Gastroesophageal sphincter (tissue), 4 donors: ENCODE measurements at regions not wholly inside any gene's neighbourhood (a gene's known extent, or its start where the extent isn't known, plus 50 kb on each side); places are given as distances from the start of the nearest gene placed in this dataset.

ENCODE experiments used
- ATAC-seq: fragments of 150-250 bp; one replicate; pipeline ENCODE4 v1.9.1; 2016; ENCODE audit warnings: mild to moderate bottlenecking, moderate library complexity
- H3K27ac ChIP-seq, 4 donors: fragments of 200-600 bp; sonication (generic) in 3 of 4; 1 replicate in 3 of 4; 2 replicates in 1 of 4; pipeline ENCODE4 v1.5.1; 2016 to 2019
- H3K27me3 ChIP-seq: fragments of 200-600 bp; sonication (generic); one replicate; pipeline ENCODE4 v1.5.1; 2019
- H3K36me3 ChIP-seq, 2 donors: fragments of 200-600 bp; sonication (generic); one replicate each; pipeline ENCODE4 v1.5.1; 2019; ENCODE audit warnings: control low read depth in 1 of 2
- H3K4me1 ChIP-seq, 3 donors: fragments of 200-600 bp; sonication (generic); 1 replicate in 2 of 3; 2 replicates in 1 of 3; pipeline ENCODE4 v1.5.1; 2016 to 2019; ENCODE audit warnings: control low read depth in 2 of 3
- H3K4me3 ChIP-seq, 2 donors: fragments of 200-600 bp; sonication (generic); one replicate each; pipeline ENCODE4 v1.5.1; 2019; ENCODE audit warnings: mild to moderate bottlenecking in 1 of 2, moderate library complexity in 1 of 2
- H3K9me3 ChIP-seq, 3 donors: fragments of 200-600 bp; sonication (generic); one replicate each; pipeline ENCODE4 v1.5.1; 2017 to 2019; ENCODE audit warnings: control low read depth in 2 of 3
- CTCF ChIP-seq, 4 experiments: fragments of 200-600 bp in 2 of 4; fragments of 450-650 bp in 2 of 4; sonication (generic) in 1 of 4; IDR thresholded peaks; one replicate each; pipeline ENCODE4 v1.5.1; 2017 to 2019; ENCODE audit warnings: antibody characterized with exemption in 4 of 4, mild to moderate bottlenecking in 2 of 4, moderate library complexity in 2 of 4
- EP300 ChIP-seq: sonication (generic); formaldehyde crosslinking; IDR thresholded peaks from one replicate; pipeline ENCODE4 v1.6.1; 2017; ENCODE audit warnings: antibody characterized with exemption, mild to moderate bottlenecking
- POLR2A ChIP-seq, 2 donors: fragments of 450-650 bp; IDR thresholded peaks; one replicate each; pipeline ENCODE4 v1.6.1; 2017; ENCODE audit warnings: antibody characterized with exemption in 2 of 2, mild to moderate bottlenecking in 2 of 2, moderate library complexity in 1 of 2
- POLR2AphosphoS5 ChIP-seq: sonication (generic); formaldehyde crosslinking; IDR thresholded peaks from one replicate; pipeline ENCODE4 v1.6.1; 2017; ENCODE audit warnings: antibody characterized with exemption
- WGBS, 2 donors: methylation state at CpG; one replicate each; pipeline ENCODE4 v1.1.5; 2018; ENCODE audit warnings: low coverage in 1 of 2; 5-methylcytosine and 5-hydroxymethylcytosine counted together

DNA sequence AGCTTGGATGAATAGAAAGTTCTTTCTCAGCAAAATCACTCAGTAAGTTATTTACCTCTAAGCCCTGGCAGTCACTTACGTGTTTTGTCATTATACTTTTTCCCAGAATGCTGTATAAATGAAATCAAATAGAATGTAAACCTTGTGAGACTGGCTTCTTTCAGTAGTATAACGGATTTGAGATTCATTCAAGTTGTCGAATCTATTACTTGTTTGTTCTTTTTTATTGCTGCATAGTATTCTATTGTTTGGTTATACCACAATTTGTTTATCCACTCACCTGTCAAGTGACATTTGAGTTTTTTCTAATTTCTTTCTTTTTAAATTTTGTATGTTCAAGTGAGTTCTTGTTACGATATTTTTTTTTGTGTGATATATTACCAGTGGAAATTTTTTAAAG lies 381.6 kb downstream of the EDEM1 start:
- no peaks in the 10 kb centered on the region for H3K4me1 ChIP-seq
- 94 to 95% methylated on average over 4 of the region's 4 CpGs for WGBS, 2 donors
- no peaks in the 10 kb centered on the region for H3K36me3 ChIP-seq
- H3K4me3 ChIP-seq, result no peak overlapping the region
- TF ChIP-seq POLR2AphosphoS5, result no peak
- TF ChIP-seq POLR2A (IDR thresholded peaks at IDR 0.05), result no peak
- no peak for TF ChIP-seq EP300
- TF ChIP-seq CTCF (IDR thresholded peaks at IDR 0.05), result no peak
- H3K27me3 ChIP-seq, result no peaks in the 10 kb centered on the region
- ATAC-seq, result no peak
- peaks cover 0 to 7% (median 0%) of the 10 kb centered on the region in 3 donors for H3K9me3 ChIP-seq
- no peak overlapping the region for H3K27ac ChIP-seq

DNA sequence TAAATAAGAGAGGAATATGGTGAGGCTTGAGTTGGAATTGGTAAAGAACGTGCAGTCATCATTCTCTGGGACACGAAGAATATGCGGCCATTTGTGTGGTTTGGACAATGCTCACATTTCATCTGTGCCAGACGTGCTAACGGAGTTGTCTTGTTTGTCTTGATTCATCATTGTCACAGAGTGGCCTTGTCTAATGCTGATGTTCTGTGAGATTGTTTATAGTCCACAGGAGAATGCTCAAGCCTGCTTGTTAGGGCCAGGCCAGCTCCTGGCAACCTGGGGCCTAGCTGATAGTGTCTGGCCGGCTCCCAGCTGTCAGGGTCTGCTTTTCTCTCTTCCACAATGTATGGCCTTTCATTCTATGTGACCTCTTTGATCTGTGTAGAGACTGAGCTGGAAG lies 384.7 kb downstream of the EDEM1 start:
- no peak for ATAC-seq
- Histone ChIP-seq H3K27ac (no peak overlapping the region), H3K4me3 (no peak overlapping the region), H3K9me3 (peaks cover 0 to 1% (median 0%) of the 10 kb centered on the region in 3 donors), H3K27me3 (no peaks in the 10 kb centered on the region), H3K36me3 (no peaks in the 10 kb centered on the region), H3K4me1 (no peaks in the 10 kb centered on the region)
- WGBS, 2 donors, result 57 to 78% methylated on average over 3 to 6 of the region's 6 CpGs
- TF ChIP-seq CTCF (IDR thresholded peaks at IDR 0.05) (no peak), EP300 (no peak), POLR2A (IDR thresholded peaks at IDR 0.05) (no peak), POLR2AphosphoS5 (no peak)

DNA sequence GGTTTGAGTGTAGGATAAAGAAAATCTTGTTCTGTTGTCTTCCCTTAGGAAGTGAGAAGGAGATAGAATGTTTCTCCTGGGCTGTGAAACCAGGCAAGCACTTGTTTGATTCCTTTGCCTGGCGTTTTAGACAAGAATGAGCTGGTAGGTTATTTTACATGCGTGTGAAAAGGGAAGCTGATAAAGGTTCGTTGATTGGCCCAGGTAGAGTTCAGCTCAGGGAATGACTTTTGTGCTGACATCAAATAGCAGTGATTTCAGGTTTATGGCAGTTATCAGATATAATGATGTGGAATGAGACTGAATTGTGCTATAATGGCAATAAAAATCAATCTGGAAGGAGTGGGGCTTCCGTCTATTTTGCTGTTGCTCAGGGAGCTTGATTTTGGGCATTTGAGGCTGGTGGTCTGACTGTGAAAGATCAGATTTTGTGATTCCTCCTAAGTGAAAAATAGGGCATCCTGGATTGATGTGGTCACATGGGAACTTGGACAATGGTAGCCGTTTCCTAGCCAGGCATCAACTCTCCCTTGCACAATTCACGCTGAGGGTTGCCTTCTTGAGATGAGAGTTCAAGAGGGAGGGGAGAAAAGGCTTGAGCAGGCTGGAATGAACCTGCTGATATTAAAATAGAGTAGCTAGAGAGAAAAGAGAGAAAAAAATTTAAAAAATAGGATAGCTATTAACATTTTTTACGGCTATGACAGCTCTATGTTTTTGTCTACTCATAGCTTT lies 388.9 kb downstream of the EDEM1 start:
- no peak overlapping the region for H3K27ac ChIP-seq
- ATAC-seq, result no peak

DNA sequence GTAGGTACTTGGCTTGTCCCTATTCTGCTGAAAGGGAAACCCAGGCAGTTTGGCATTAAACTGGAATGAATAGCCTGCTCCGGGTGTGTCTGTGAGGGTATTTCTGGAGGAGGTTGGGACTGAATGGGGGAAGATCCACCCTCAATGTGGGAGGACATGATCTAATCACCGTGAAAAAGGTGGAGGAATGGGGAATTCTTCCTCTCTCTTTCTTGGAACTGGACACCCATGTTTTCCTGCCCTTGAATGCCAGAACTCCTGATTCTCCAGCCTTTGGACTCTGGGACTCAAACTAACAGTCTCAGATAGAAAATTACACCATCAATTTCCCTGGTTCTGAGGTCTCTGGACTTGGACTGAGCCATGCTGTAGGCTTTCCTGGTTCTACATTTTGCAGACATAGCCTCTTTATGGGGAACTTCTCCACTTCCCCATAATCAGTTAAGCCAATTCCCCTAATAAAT lies 391.7 kb downstream of the EDEM1 start:
- no peak overlapping the region for H3K27ac ChIP-seq
- TF ChIP-seq CTCF (IDR thresholded peaks at IDR 0.05), result no peak
- TF ChIP-seq EP300, result no peak
- no peak for TF ChIP-seq POLR2A (IDR thresholded peaks at IDR 0.05)
- no peak for TF ChIP-seq POLR2AphosphoS5
- no peak for ATAC-seq
- H3K4me1 ChIP-seq, result no peaks in the 10 kb centered on the region
- H3K4me3 ChIP-seq, result no peak overlapping the region
- H3K9me3 ChIP-seq, result no peaks in the 10 kb centered on the region
- H3K36me3 ChIP-seq, result no peaks in the 10 kb centered on the region
- H3K27me3 ChIP-seq, result peaks cover 5% of the 10 kb centered on the region
- 78% methylated on average over 2 of the region's 2 CpGs; no CpG with 5 or more reads in 1 of the 2 donors for WGBS, 2 donors

More for the DNA sequence above, 388.9 kb downstream of the EDEM1 start:
- Histone ChIP-seq H3K4me1 (no peaks in the 10 kb centered on the region), H3K9me3 (no peaks in the 10 kb centered on the region), H3K4me3 (no peak overlapping the region), H3K36me3 (no peaks in the 10 kb centered on the region), H3K27me3 (peaks cover 3% of the 10 kb centered on the region)
- TF ChIP-seq POLR2AphosphoS5, result no peak
- TF ChIP-seq CTCF (IDR thresholded peaks at IDR 0.05), result no peak
- no peak for TF ChIP-seq EP300
- TF ChIP-seq POLR2A (IDR thresholded peaks at IDR 0.05), result no peak
- 69 to 73% methylated on average over 6 to 7 of the region's 7 CpGs for WGBS, 2 donors

GRCh38 chr3:5579946-5580345 lies 392.4 kb downstream of the EDEM1 start:
- WGBS, 2 donors, result 76 to 79% methylated on average over 4 of the region's 4 CpGs
- Histone ChIP-seq H3K27me3 (peaks cover 5% of the 10 kb centered on the region), H3K4me3 (no peak overlapping the region), H3K27ac (no peak overlapping the region), H3K4me1 (no peaks in the 10 kb centered on the region), H3K9me3 (no peaks in the 10 kb centered on the region), H3K36me3 (no peaks in the 10 kb centered on the region)
- TF ChIP-seq POLR2A (IDR thresholded peaks at IDR 0.05), result no peak
- no peak for ATAC-seq
